OCI-LY3 (cell line): ENCODE measurements at regions not wholly inside any gene's neighbourhood (a gene's known extent, or its start where the extent isn't known, plus 50 kb on each side); places are given as distances from the start of the nearest gene placed in this dataset.

ENCODE experiments used
- H2AFZ ChIP-seq: fragments of 200-600, 300-600 bp; shearing (Covaris generic); 2 replicates; pipeline ENCODE4 v1.6.0; 2014; ENCODE audit warnings: antibody characterized with exemption, low read depth, low read length
- H3K27ac ChIP-seq: fragments of 200-600, 300-600 bp; sonication (generic); 2 replicates; pipeline ENCODE4 v1.5.1; 2014; ENCODE audit warnings: mild to moderate bottlenecking, low read length, moderate library complexity, mixed read lengths
- H3K27me3 ChIP-seq: fragments of 200-600, 300-600 bp; sonication (generic); 2 replicates; pipeline ENCODE4 v1.6.1; 2014; ENCODE audit warnings: low read depth, low read length, mixed read lengths
- H3K36me3 ChIP-seq: fragments of 200-600, 300-600 bp; sonication (generic); replicated peaks from 2 replicates; pipeline ENCODE3; 2014; ENCODE audit warnings: low read depth, low read length, mixed read lengths
- H3K4me1 ChIP-seq: fragments of 300-600, 200-600 bp; sonication (generic); 2 replicates; pipeline ENCODE4 v1.6.1; 2014; ENCODE audit warnings: low read length, mixed read lengths
- H3K4me2 ChIP-seq: fragments of 200-600, 300-600 bp; sonication (generic); 2 replicates; pipeline ENCODE4 v1.6.1; 2014; ENCODE audit warnings: low read length, mixed read lengths
- H3K4me3 ChIP-seq: fragments of 300-600, 200-600 bp; sonication (generic); 2 replicates; pipeline ENCODE4 v1.5.1; 2014; ENCODE audit warnings: antibody characterized with exemption, mild to moderate bottlenecking, low read length, moderate library complexity
- H3K79me2 ChIP-seq: fragments of 300-600, 200-600 bp; shearing (Covaris generic); 2 replicates; pipeline ENCODE4 v1.6.1; 2014; ENCODE audit warnings: mild to moderate bottlenecking, low read length, mixed read lengths
- H3K9ac ChIP-seq: fragments of 300-600, 200-600 bp; shearing (Covaris generic); 2 replicates; pipeline ENCODE4 v1.6.0; 2014; ENCODE audit warnings: mild to moderate bottlenecking, low read length, moderate library complexity
- H3K9me3 ChIP-seq: fragments of 200-600, 300-600 bp; shearing (Covaris generic); 2 replicates; pipeline ENCODE4 v1.6.1; 2014; ENCODE audit warnings: low read length, mixed read lengths; ENCODE audit not compliant: insufficient read depth
- H4K20me1 ChIP-seq: fragments of 200-600, 300-600 bp; sonication (generic); 2 replicates; pipeline ENCODE4 v1.6.1; 2016; ENCODE audit warnings: low read length, mixed read lengths; ENCODE audit not compliant: insufficient read depth
- EZH2phosphoT487 ChIP-seq: fragments of 200-600 bp; shearing (Covaris generic); IDR thresholded peaks from 2 replicates; pipeline ENCODE4 v1.6.1; 2018; ENCODE audit warnings: antibody characterized with exemption, mixed run types, low read depth
- TF ChIP-seq, protein P1 (sequence below): fragments of 200-600, 300-600 bp; sonication (generic); IDR thresholded peaks from 2 replicates; pipeline ENCODE4 v1.5.1; 2014; ENCODE audit warnings: antibody characterized with exemption, low read length, low read depth

DNA sequence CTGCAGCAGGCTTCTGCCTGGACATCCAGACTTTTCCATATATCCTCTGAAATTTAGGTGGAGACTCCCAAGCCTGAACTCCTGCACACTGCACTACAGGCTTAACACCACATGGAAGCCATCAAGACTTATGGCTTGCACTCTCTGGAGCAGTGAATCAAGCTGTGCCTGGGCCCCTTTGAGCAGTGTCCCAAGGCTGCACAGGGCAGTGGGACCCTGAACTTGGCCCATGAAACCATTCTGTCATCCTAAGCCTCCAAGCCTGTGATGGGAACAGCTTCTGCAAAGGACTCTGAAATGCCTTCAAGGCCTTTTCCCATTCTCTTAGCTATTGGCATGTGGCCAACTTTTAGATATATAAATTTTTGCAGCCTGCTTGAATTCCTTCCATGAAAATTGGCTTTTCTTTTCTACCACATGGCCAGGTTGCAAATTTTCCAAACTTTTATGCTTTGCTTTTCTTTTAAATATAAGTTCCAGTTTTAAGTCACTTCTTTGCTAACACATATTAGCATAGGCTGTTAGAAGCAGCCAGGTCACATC lies 257.8 kb upstream of the DCBLD2 start:
- H3K9ac ChIP-seq, result no peak overlapping the region
- H3K27ac ChIP-seq, result no peak overlapping the region
- no peak overlapping the region for H2AFZ ChIP-seq
- H3K27me3 ChIP-seq, result no peaks in the 10 kb centered on the region
- no peak overlapping the region for H3K4me2 ChIP-seq
- no peaks in the 10 kb centered on the region for H3K36me3 ChIP-seq
- H4K20me1 ChIP-seq, result no peaks in the 10 kb centered on the region
- no peaks in the 10 kb centered on the region for H3K4me1 ChIP-seq
- no peaks in the 10 kb centered on the region for H3K79me2 ChIP-seq
- H3K9me3 ChIP-seq, result peaks cover 11% of the 10 kb centered on the region; the same call in 1 of the 2 replicates
- H3K4me3 ChIP-seq, result no peak overlapping the region
- TF ChIP-seq, protein P1, sequence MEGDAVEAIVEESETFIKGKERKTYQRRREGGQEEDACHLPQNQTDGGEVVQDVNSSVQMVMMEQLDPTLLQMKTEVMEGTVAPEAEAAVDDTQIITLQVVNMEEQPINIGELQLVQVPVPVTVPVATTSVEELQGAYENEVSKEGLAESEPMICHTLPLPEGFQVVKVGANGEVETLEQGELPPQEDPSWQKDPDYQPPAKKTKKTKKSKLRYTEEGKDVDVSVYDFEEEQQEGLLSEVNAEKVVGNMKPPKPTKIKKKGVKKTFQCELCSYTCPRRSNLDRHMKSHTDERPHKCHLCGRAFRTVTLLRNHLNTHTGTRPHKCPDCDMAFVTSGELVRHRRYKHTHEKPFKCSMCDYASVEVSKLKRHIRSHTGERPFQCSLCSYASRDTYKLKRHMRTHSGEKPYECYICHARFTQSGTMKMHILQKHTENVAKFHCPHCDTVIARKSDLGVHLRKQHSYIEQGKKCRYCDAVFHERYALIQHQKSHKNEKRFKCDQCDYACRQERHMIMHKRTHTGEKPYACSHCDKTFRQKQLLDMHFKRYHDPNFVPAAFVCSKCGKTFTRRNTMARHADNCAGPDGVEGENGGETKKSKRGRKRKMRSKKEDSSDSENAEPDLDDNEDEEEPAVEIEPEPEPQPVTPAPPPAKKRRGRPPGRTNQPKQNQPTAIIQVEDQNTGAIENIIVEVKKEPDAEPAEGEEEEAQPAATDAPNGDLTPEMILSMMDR, result no peak
- TF ChIP-seq EZH2phosphoT487, result no peak

DNA sequence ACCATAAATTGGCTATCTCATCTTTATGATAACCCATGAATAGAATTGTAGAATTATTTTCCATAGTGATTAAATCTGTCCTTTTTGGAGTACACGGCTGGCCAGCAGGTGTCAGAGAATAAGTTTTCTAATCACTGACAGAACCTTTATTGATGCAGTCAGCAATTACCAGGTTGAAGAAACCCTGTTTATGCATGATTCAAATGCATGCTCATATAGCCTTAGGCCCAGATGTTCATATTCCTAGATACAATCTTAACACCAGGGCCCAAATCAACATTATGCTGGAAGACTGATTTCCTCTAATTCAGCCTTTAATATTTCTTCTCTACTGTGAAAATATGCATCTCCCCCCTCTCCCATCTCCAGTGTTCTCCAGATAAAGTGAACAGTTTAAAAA lies 243.5 kb upstream of the DCBLD2 start:
- Histone ChIP-seq H3K9me3 (no peaks in the 10 kb centered on the region), H3K79me2 (no peaks in the 10 kb centered on the region), H4K20me1 (no peaks in the 10 kb centered on the region), H3K27me3 (no peaks in the 10 kb centered on the region), H3K9ac (no peak overlapping the region), H3K36me3 (no peaks in the 10 kb centered on the region), H3K4me2 (no peak overlapping the region), H3K4me1 (no peaks in the 10 kb centered on the region), H3K4me3 (no peak overlapping the region), H3K27ac (no peak overlapping the region), H2AFZ (no peak overlapping the region)
- TF ChIP-seq, protein P1, result no peak
- TF ChIP-seq EZH2phosphoT487, result no peak

- Histone ChIP-seq H3K9me3 (no peaks in the 10 kb centered on the region), H3K4me1 (no peaks in the 10 kb centered on the region), H2AFZ (no peak overlapping the region), H3K27ac (no peak overlapping the region), H3K9ac (no peak overlapping the region), H4K20me1 (no peaks in the 10 kb centered on the region), H3K79me2 (no peaks in the 10 kb centered on the region), H3K4me2 (no peak overlapping the region), H3K36me3 (no peaks in the 10 kb centered on the region), H3K4me3 (no peak overlapping the region), H3K27me3 (no peaks in the 10 kb centered on the region)
- TF ChIP-seq, protein P1, result no peak
- TF ChIP-seq EZH2phosphoT487, result no peak
Observed at GRCh38 chr3:99143493-99143892, 242.0 kb upstream of the DCBLD2 start.

DNA sequence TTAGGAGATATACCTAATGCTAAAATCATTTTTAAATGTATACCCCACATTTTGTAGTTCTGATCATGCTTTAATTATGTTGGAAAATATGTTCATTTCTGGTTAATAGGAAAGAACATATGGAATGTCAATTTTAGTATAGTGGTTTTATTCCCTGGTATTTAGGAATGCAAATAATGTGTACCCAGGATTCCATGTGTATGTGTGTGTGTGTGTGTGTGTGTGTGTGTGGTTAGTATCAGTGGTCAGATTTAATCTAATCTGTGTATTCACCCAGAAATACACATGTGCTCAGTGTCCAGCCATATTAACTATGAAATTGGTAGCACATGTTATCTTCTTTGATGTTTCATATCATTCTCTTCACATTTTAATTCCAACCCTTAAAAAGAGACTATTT lies 233.5 kb upstream of the DCBLD2 start:
- no peak for TF ChIP-seq EZH2phosphoT487
- TF ChIP-seq, protein P1, result no peak
- no peak overlapping the region for H3K4me2 ChIP-seq

More for the DNA sequence above, 233.5 kb upstream of the DCBLD2 start:
- H3K79me2 ChIP-seq, result no peaks in the 10 kb centered on the region
- no peaks in the 10 kb centered on the region for H3K36me3 ChIP-seq
- H2AFZ ChIP-seq, result no peak overlapping the region
- H3K27me3 ChIP-seq, result no peaks in the 10 kb centered on the region
- H3K9ac ChIP-seq, result no peak overlapping the region
- H3K27ac ChIP-seq, result no peak overlapping the region
- no peak overlapping the region for H3K4me3 ChIP-seq
- no peaks in the 10 kb centered on the region for H3K9me3 ChIP-seq
- H3K4me1 ChIP-seq, result no peaks in the 10 kb centered on the region
- no peaks in the 10 kb centered on the region for H4K20me1 ChIP-seq
